Psoas muscle (tissue), 7 donors: ENCODE measurements at regions not wholly inside any gene's neighbourhood (a gene's known extent, or its start where the extent isn't known, plus 50 kb on each side); places are given as distances from the start of the nearest gene placed in this dataset.

Experiments
- ATAC-seq, 4 donors: fragments of 200-7000 bp; cut with Tn5 transposase; one replicate each; pipeline ENCODE4 v1.9.1; 2020; ENCODE audit warnings: moderate library complexity in 3 of 4, mild to moderate bottlenecking in 2 of 4
- DNase-seq, 2 donors: peaks; one replicate each; pipeline ENCODE4 v3.0.0-alpha.2; 2020
- H3K27ac ChIP-seq: fragments of 200-600 bp; one replicate; pipeline ENCODE4 v1.8.0; 2022
- H3K27me3 ChIP-seq, 3 donors: fragments of 200-600 bp in 1 of 3; one replicate each; pipeline versions ENCODE4 v1.6.1 to v1.8.0; 2013 to 2022; ENCODE audit warnings: low read length in 2 of 3, mild to moderate bottlenecking in 2 of 3, moderate library complexity in 1 of 3; ENCODE audit not compliant: insufficient read depth in 3 of 3
- H3K36me3 ChIP-seq, 2 donors: fragments of 200-600 bp in 1 of 2; one replicate each; pipeline versions ENCODE4 v1.6.1 to v1.8.0; 2013 to 2022; ENCODE audit warnings: low read depth in 1 of 2, mild to moderate bottlenecking in 1 of 2, moderate library complexity in 1 of 2; ENCODE audit not compliant: insufficient read depth in 1 of 2
- H3K4me1 ChIP-seq: fragments of 200-600 bp; one replicate; pipeline ENCODE4 v1.8.0; 2022
- H3K4me3 ChIP-seq: fragments of 200-600 bp; one replicate; pipeline ENCODE4 v1.8.0; 2022; ENCODE audit warnings: mild to moderate bottlenecking
- H3K9me3 ChIP-seq: fragments of 200-600 bp; one replicate; pipeline ENCODE4 v1.8.0; 2022
- WGBS, 3 donors: extraction: QIAGEN DNeasy Blood & Tissue Kit; methylation state at CpG; one replicate each; pipeline versions ENCODE4 v1.1.6 to v1.1.7; 2013; 5-methylcytosine and 5-hydroxymethylcytosine counted together
- intact Hi-C, 2 donors: fragments of 100-400 bp; cut with DNase I; formaldehyde crosslinking; loops; one replicate each; pipeline versions ENCODE4 v1.11.0 to v1.14.2; 2022
- TF ChIP-seq, protein P1 (sequence below): fragments of 200-600 bp; IDR thresholded peaks from one replicate; pipeline ENCODE4 v1.8.0; 2022; ENCODE audit warnings: antibody characterized with exemption
- donor health status: healthy with polysubstance abuse.
- donor health status: DM: no; HTN: no; CAD: no; lungs with moderate emphysema.
- donor health status: Bipolar disorder and iron deficiency.
- donor health status: healthy.
- donor health status: DM: yes; HTN: yes; CAD: no.
- donor health status: DM: no; HTN: no; CAD: no.
- donor health status: DM: yes; HTN: yes; CAD: no.

DNA sequence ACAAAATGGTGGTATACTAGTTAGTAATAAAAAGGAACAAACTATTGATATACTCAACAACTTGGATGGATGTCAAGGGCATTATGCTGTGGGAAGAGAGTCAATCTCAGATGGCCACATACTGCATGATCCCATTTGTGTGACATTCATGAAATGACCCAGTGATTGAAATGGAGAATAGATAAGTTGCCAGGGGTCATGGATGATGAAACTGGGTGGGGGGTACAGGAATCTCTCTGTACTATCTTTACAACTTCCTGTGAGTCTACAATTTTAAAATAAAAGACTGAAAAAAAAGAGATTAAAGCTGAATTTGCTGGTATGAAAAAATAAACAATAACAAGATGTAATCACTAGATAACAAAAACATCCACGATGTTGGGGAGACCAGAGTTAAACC is 70.5 kb upstream of the CDYL2 start:
- no peak overlapping the region for H3K27ac ChIP-seq
- DNase-seq (no peak), ATAC-seq (no peak)
- TF ChIP-seq, protein P1, sequence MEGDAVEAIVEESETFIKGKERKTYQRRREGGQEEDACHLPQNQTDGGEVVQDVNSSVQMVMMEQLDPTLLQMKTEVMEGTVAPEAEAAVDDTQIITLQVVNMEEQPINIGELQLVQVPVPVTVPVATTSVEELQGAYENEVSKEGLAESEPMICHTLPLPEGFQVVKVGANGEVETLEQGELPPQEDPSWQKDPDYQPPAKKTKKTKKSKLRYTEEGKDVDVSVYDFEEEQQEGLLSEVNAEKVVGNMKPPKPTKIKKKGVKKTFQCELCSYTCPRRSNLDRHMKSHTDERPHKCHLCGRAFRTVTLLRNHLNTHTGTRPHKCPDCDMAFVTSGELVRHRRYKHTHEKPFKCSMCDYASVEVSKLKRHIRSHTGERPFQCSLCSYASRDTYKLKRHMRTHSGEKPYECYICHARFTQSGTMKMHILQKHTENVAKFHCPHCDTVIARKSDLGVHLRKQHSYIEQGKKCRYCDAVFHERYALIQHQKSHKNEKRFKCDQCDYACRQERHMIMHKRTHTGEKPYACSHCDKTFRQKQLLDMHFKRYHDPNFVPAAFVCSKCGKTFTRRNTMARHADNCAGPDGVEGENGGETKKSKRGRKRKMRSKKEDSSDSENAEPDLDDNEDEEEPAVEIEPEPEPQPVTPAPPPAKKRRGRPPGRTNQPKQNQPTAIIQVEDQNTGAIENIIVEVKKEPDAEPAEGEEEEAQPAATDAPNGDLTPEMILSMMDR: no peak
- WGBS, 3 donors: 54 to 70% (median 67%) methylated on average over 1 of the region's 1 CpG
- H3K4me1 ChIP-seq: no peaks in the 10 kb centered on the region
- H3K9me3 ChIP-seq: no peaks in the 10 kb centered on the region
- intact Hi-C loops: no loop called here
- no peaks in the 10 kb centered on the region for H3K36me3 ChIP-seq
- no peaks in the 10 kb centered on the region for H3K27me3 ChIP-seq
- H3K4me3 ChIP-seq: no peak overlapping the region

DNA sequence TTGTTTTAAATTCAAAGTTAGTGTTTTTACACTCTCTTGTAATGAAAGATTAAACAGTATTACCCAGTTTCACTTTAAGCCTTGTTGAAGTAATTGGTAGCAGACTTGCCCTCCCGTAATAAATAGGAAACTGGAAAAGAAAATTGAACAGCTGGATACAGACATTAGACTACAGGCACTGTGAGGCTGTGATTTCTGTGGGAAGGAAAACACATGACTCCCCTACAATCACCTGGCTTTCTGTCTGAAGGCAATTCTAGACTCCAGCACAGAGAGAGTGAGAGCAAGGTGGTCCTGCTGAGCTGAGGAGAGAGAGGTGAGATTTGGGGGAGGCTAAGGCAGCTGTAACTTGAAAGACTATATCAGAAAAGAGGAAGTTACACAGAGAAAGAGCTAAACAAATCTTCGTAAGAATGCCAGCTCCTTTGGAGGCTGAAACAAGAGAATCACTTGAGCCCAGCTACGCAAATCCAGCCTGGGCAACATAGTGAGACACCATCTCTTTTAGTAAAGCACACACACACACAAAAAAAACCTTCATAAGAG is 57.8 kb upstream of the CDYL2 start:
- WGBS, 3 donors: 33 to 44% (median 42%) methylated on average over 3 of the region's 3 CpGs
- DNase-seq (no peak), ATAC-seq (no peak)
- Histone ChIP-seq H3K27me3 (no peaks in the 10 kb centered on the region), H3K4me3 (no peak overlapping the region), H3K4me1 (no peaks in the 10 kb centered on the region), H3K36me3 (no peaks in the 10 kb centered on the region), H3K9me3 (peaks cover 9% of the 10 kb centered on the region), H3K27ac (no peak overlapping the region)
- intact Hi-C loops: loop anchor here in 1 of 2 donors (10.0 kb wide), 1 partner anchor 63 kb away; no protein-coding TSS in a partner anchor
- TF ChIP-seq, protein P1: no peak
